ENCODE measurements at regions not wholly inside any gene's neighbourhood (a gene's known extent, or its start where the extent isn't known, plus 50 kb on each side); places are given as distances from the start of the nearest gene placed in this dataset.
"Not testable (repeated sequence)": the region's sequence is repeated elsewhere in the genome, so short reads cannot be mapped to it uniquely, and the experiment has no call there.

DNA sequence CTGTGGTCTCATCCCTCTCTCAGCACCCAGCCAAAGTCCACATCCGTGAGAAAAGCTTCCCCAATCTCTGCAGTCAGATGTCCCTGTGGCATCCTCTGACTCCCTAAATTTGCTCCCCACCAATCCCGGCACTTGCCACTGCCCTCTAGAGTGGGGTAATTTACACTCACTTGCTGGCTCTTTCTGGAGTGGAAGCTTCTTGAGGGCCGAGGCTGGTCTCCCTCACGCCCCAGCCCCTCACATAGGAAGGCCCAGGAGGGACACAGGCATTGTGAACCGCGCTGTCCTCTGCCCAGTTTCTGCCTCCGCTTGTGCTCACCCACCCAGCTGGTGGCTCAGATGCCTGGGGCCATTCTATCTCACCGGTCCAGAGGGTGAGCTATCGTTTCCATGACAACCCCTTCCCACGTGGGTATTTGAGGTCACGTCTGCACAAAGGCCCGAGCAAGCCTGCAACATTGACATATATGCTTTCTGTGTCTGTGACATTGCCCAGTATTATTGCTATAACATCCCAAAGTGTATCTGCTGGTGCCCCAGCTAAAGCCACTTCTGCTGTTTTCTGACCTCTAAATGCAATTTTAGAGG is 97.3 kb upstream of the CTBP2 start:
- intact Hi-C loops (cut with DNase I), result no loop called here
- no peak for ATAC-seq
- Histone ChIP-seq H3K27me3 (peaks cover 0 to 11% (median 0%) of the 10 kb centered on the region in 7 donors), H3K27ac (no peak overlapping the region), H3K4me3 (no peak overlapping the region), H3K36me3 (no peaks in the 10 kb centered on the region), H3K9me3 (peaks cover 0 to under 1% (median 0%) of the 10 kb centered on the region in 11 donors), H3K4me1 (no peaks in the 10 kb centered on the region)
- DNase-seq, result no peak
- WGBS, 2 donors, result 72% methylated on average over 12 of the region's 12 CpGs
- TF ChIP-seq, protein P1, sequence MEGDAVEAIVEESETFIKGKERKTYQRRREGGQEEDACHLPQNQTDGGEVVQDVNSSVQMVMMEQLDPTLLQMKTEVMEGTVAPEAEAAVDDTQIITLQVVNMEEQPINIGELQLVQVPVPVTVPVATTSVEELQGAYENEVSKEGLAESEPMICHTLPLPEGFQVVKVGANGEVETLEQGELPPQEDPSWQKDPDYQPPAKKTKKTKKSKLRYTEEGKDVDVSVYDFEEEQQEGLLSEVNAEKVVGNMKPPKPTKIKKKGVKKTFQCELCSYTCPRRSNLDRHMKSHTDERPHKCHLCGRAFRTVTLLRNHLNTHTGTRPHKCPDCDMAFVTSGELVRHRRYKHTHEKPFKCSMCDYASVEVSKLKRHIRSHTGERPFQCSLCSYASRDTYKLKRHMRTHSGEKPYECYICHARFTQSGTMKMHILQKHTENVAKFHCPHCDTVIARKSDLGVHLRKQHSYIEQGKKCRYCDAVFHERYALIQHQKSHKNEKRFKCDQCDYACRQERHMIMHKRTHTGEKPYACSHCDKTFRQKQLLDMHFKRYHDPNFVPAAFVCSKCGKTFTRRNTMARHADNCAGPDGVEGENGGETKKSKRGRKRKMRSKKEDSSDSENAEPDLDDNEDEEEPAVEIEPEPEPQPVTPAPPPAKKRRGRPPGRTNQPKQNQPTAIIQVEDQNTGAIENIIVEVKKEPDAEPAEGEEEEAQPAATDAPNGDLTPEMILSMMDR (IDR thresholded peaks at IDR 0.05), result no peak

DNA sequence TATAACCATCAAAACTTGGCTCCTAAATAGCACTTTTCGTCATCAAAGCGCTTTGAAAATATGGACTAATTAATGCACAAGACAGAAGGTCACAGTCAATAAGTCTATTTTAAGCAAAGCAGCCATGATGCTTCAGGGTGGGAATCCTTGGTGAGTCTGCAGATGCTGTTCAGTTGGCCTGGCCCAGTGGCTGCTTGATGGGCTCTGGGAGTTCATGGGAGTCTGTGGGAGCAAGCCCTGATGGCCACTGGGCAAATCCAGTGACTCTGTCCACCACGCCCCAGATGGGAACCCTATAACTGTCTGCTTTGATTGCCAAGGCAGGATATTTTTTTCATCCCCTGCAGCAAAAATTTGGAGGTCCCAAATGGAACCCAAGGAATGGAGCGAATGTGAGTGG is 95.7 kb upstream of the CTBP2 start:
- TF ChIP-seq, protein P1 (IDR thresholded peaks at IDR 0.05), result no peak
- DNase-seq, result no peak
- H3K36me3 ChIP-seq, result no peaks in the 10 kb centered on the region

DNA sequence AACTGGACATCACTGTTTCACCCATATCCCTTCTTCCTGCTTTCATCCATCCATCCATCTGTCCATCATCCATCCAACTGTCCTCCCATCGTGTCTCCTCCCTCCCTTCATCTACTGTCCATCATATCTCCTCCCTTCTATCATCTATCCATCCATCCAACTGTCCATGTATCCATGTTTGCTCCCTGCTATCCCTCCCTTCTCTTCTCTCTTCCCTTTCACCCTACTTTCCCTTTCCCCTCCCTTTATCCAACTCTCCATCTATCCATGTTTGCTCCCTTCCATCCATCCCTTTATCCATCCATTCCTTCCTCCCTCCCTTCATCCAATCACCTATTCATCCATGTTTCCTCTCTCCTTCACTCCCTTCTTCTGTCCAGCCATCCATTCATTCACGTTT is 92.6 kb upstream of the CTBP2 start:
- Histone ChIP-seq H3K27me3 (peaks cover 0 to 12% (median 0%) of the 10 kb centered on the region in 7 donors), H3K9me3 (peaks cover 0 to 19% (median 3%) of the 10 kb centered on the region in 11 donors), H3K27ac (no peak overlapping the region), H3K36me3 (no peaks in the 10 kb centered on the region), H3K4me1 (no peaks in the 10 kb centered on the region), H3K4me3 (no peak overlapping the region)
- WGBS, 2 donors, result 45 to 58% methylated on average over 2 of the region's 2 CpGs
- no peak for DNase-seq
- intact Hi-C loops (cut with DNase I), result no loop called here
- TF ChIP-seq, protein P1 (IDR thresholded peaks at IDR 0.05), result no peak
- ATAC-seq, result no peak

More for the DNA sequence above, 95.7 kb upstream of the CTBP2 start:
- Histone ChIP-seq H3K4me3 (no peak overlapping the region), H3K27me3 (peaks cover 0 to 11% (median 0%) of the 10 kb centered on the region in 7 donors), H3K9me3 (peaks cover 0 to 14% (median 3%) of the 10 kb centered on the region in 11 donors), H3K27ac (no peak overlapping the region), H3K4me1 (no peaks in the 10 kb centered on the region)
- intact Hi-C loops (cut with DNase I), result no loop called here
- ATAC-seq, result no peak
- 68 to 69% methylated on average over 4 of the region's 4 CpGs for WGBS, 2 donors

DNA sequence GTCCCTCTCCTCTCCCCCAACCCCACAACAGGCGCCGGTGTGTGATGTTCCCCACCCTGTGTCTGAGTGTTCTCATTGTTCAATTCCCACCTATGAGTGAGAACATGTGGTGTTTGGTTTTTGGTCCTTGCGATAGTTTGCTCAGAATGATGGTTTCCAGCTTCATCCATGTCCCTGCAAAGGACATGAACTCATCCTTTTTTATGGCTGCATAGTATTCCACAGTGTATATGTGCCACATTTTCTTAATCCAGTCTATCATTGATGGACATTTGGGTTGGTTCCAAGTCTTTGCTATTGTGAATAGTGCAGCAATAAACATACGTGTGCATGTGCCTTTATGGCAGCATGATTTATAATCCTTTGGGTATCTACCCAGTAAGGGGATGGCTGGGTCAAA is 90.5 kb upstream of the CTBP2 start:
- Histone ChIP-seq H3K27me3 (peaks cover 0 to 18% (median 6%) of the 10 kb centered on the region in 7 donors), H3K9me3 (peaks cover 0 to 19% (median 3%) of the 10 kb centered on the region in 11 donors)
- H3K36me3 ChIP-seq; DNase-seq; H3K4me3 ChIP-seq; H3K27ac ChIP-seq; ATAC-seq; H3K4me1 ChIP-seq; intact Hi-C loops (cut with DNase I): not testable (repeated sequence)
- 90 to 95% methylated on average over 4 of the region's 4 CpGs for WGBS, 2 donors

DNA sequence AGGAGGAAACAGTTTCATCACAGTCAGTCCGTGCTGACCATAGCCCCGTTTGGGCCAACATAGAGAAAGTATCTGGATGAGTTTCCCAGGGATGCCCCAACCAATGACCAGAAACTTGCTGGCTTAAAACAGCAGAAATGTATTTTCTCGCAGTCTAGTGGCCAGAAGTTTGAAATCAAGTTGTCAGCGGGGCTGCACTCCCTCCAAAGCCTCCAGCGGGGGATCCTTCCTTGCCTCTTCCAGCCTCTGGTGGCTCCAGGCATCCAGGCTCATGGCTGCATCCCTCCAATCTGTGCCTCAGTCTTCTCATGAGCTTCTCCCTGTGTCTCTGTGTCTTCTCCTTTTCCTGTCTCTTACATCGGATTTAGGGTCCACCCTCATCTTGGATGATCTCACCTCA is 89.6 kb upstream of the CTBP2 start:
- Histone ChIP-seq H3K9me3 (peaks cover 0 to 19% (median 3%) of the 10 kb centered on the region in 11 donors), H3K4me1 (no peaks in the 10 kb centered on the region), H3K36me3 (no peaks in the 10 kb centered on the region), H3K27ac (no peak overlapping the region), H3K4me3 (no peak overlapping the region), H3K27me3 (peaks cover 0 to 18% (median 6%) of the 10 kb centered on the region in 7 donors)
- TF ChIP-seq, protein P1 (IDR thresholded peaks at IDR 0.05), result no peak
- intact Hi-C loops (cut with DNase I), result no loop called here
- ATAC-seq, result no peak
- WGBS, 2 donors, result 72 to 73% methylated on average over 6 of the region's 6 CpGs
- no peak for DNase-seq
